AG04449 (cell line): ENCODE measurements at regions not wholly inside any gene's neighbourhood (a gene's known extent, or its start where the extent isn't known, plus 50 kb on each side); places are given as distances from the start of the nearest gene placed in this dataset.

Source experiments
- CTCF ChIA-PET: fragments of 350-600 bp; formaldehyde crosslinking; extraction: SDS; loops from one replicate; lab custom pipeline; 2021; ENCODE audit warnings: antibody characterized with exemption; lab: Yijun Ruan, JAX
- POLR2A ChIA-PET: fragments of 400-600, 350-600 bp; formaldehyde crosslinking; extraction: SDS; loops from one replicate; lab custom pipeline; 2020; ENCODE audit warnings: antibody characterized with exemption, inconsistent platforms; lab: Yijun Ruan, JAX
- DNase-seq: peaks from one replicate; pipeline ENCODE4 v3.0.0-alpha.2; 2010; ENCODE audit warnings: low read depth, low spot score
- H3K4me3 ChIP-seq: 2 replicates; pipeline ENCODE4 v1.5.1; 2011; ENCODE audit warnings: low read depth, mild to moderate bottlenecking, control low read depth, low read length
- CTCF ChIP-seq: IDR thresholded peaks from one replicate; pipeline ENCODE4 v1.5.1; 2011; ENCODE audit warnings: mild to moderate bottlenecking, moderate library complexity, low read length, control low read depth, inconsistent platforms; ENCODE audit not compliant: insufficient read depth; ENCODE audit errors: missing control alignments

- DNase-seq: no peak
- POLR2A ChIA-PET: no interaction called here
- CTCF ChIA-PET: no interaction called here
- H3K4me3 ChIP-seq: no peak overlapping the region
- no peak for TF ChIP-seq CTCF
Measured at GRCh38 chr12:61397668-61398067, 862.5 kb upstream of the USP15 start.

GRCh38 chr12:61412201-61412600 lies 848.0 kb upstream of the USP15 start:
- DNase-seq: no peak
- CTCF ChIA-PET: no interaction called here
- H3K4me3 ChIP-seq: no peak overlapping the region
- POLR2A ChIA-PET: no interaction called here
- TF ChIP-seq CTCF: no peak

GRCh38 chr12:61414470-61414869 lies 845.7 kb upstream of the USP15 start:
- no peak for TF ChIP-seq CTCF

GRCh38 chr12:61422786-61423185 lies 837.4 kb upstream of the USP15 start:
- POLR2A ChIA-PET: no interaction called here
- H3K4me3 ChIP-seq: no peak overlapping the region
- CTCF ChIA-PET: no interaction called here
- no peak for DNase-seq
- no peak for TF ChIP-seq CTCF

More at GRCh38 chr12:61414470-61414869, 845.7 kb upstream of the USP15 start:
- no peak for DNase-seq
- POLR2A ChIA-PET: no interaction called here
- no peak overlapping the region for H3K4me3 ChIP-seq
- CTCF ChIA-PET: interaction anchor here (0.6 kb wide), 1 partner anchor 1961 kb away, joined by 3 read pairs; no protein-coding TSS in a partner anchor

- ChIA-PET CTCF (no interaction called here), POLR2A (no interaction called here)
- TF ChIP-seq CTCF: no peak
- DNase-seq: no peak
- H3K4me3 ChIP-seq: no peak overlapping the region
Measured at GRCh38 chr12:61452076-61452475, 808.1 kb upstream of the USP15 start.

- TF ChIP-seq CTCF: no peak
- ChIA-PET POLR2A (no interaction called here), CTCF (no interaction called here)
- DNase-seq: no peak
- no peak overlapping the region for H3K4me3 ChIP-seq
Measured at GRCh38 chr12:61487728-61488127, 772.5 kb upstream of the USP15 start.
